Testis (tissue), 2 donors: ENCODE measurements at regions not wholly inside any gene's neighbourhood (a gene's known extent, or its start where the extent isn't known, plus 50 kb on each side); places are given as distances from the start of the nearest gene placed in this dataset.

Experiments
- CTCF ChIP-seq, 3 experiments: fragments of 450-650 bp in 2 of 3; fragments of 200-600 bp in 1 of 3; sonication (generic) in 1 of 3; IDR thresholded peaks; one replicate each; pipeline ENCODE4 v1.5.1; 2016 to 2019; ENCODE audit warnings: antibody characterized with exemption in 3 of 3, mild to moderate bottlenecking in 2 of 3, moderate library complexity in 1 of 3
- POLR2A ChIP-seq: fragments of 450-650 bp; IDR thresholded peaks from one replicate; pipeline ENCODE4 v1.6.1; 2017; ENCODE audit warnings: antibody characterized with exemption, mild to moderate bottlenecking, moderate library complexity

GRCh38 chr20:61072398-61072797 lies 179.7 kb upstream of the CDH4 start:
- TF ChIP-seq CTCF (IDR thresholded peaks at IDR 0.05), result no peak
- TF ChIP-seq POLR2A, result no peak
